ENCODE measurements at regions not wholly inside any gene's neighbourhood (a gene's known extent, or its start where the extent isn't known, plus 50 kb on each side); places are given as distances from the start of the nearest gene placed in this dataset.

- no peak overlapping the region for H3K27ac ChIP-seq
- TF ChIP-seq ZFX (IDR thresholded peaks at IDR 0.05; ENCODE audit: borderline replicate concordance) (no peak), CTCF (IDR thresholded peaks at IDR 0.05) (no peak)
These were observed 190.2 kb upstream of the PCSK5 start for GRCh38 chr9:75700252-75700640.

GRCh38 chr9:75707191-75707590, 183.3 kb upstream of the PCSK5 start:
- no peak for TF ChIP-seq CTCF (IDR thresholded peaks at IDR 0.05)
- TF ChIP-seq ZFX (IDR thresholded peaks at IDR 0.05; ENCODE audit: borderline replicate concordance): no peak
- no peak overlapping the region for H3K27ac ChIP-seq

- no peak overlapping the region for H3K27ac ChIP-seq
- no peak for TF ChIP-seq ZFX (IDR thresholded peaks at IDR 0.05; ENCODE audit: borderline replicate concordance)
- no peak for TF ChIP-seq CTCF (IDR thresholded peaks at IDR 0.05)
These were observed 180.8 kb upstream of the PCSK5 start for GRCh38 chr9:75709698-75710097.

GRCh38 chr9:75712700-75713099, 177.8 kb upstream of the PCSK5 start:
- TF ChIP-seq CTCF (IDR thresholded peaks at IDR 0.05): no peak
- TF ChIP-seq ZFX (IDR thresholded peaks at IDR 0.05; ENCODE audit: borderline replicate concordance): no peak
- no peak overlapping the region for H3K27ac ChIP-seq

- TF ChIP-seq CTCF (IDR thresholded peaks at IDR 0.05) (no peak), ZFX (IDR thresholded peaks at IDR 0.05; ENCODE audit: borderline replicate concordance) (no peak)
- H3K27ac ChIP-seq: no peak overlapping the region
These were observed 177.1 kb upstream of the PCSK5 start for GRCh38 chr9:75713335-75713734.

GRCh38 chr9:75715360-75715759, 175.1 kb upstream of the PCSK5 start:
- no peak for TF ChIP-seq CTCF (IDR thresholded peaks at IDR 0.05)
- no peak for TF ChIP-seq ZFX (IDR thresholded peaks at IDR 0.05; ENCODE audit: borderline replicate concordance)
- no peak overlapping the region for H3K27ac ChIP-seq

GRCh38 chr9:75718677-75719076, 171.8 kb upstream of the PCSK5 start:
- no peak overlapping the region for H3K27ac ChIP-seq
- TF ChIP-seq CTCF (IDR thresholded peaks at IDR 0.05) (no peak), ZFX (IDR thresholded peaks at IDR 0.05; ENCODE audit: borderline replicate concordance) (no peak)
